A549 (cell line): ENCODE measurements at regions not wholly inside any gene's neighbourhood (a gene's known extent, or its start where the extent isn't known, plus 50 kb on each side); places are given as distances from the start of the nearest gene placed in this dataset.

ENCODE experiments used
- EP300 ChIP-seq, 2 experiments: fragments of >200 bp; sonication (Bioruptor Twin); formaldehyde crosslinking; IDR thresholded peaks; 2 replicates in 1 of 2; 3 replicates in 1 of 2; pipeline ENCODE4 v1.6.1; 2016 to 2017
- HDAC2 ChIP-seq: fragments of 200-600 bp; sonication (generic); IDR thresholded peaks from 2 replicates; pipeline ENCODE4 v1.6.1; 2016
- NFE2L2 ChIP-seq: fragments of 150-350 bp; conservative IDR thresholded peaks from 2 replicates; pipeline ENCODE4 v1.6.1; 2014; ENCODE audit warnings: low read length
- NPAS2 ChIP-seq: fragments of 250-450 bp; sonication (Bioruptor Pico); IDR thresholded peaks from 2 replicates; pipeline ENCODE4 v1.8.0; 2022; ENCODE audit warnings: mild to moderate bottlenecking, moderate library complexity, borderline replicate concordance
- NR3C1 ChIP-seq: fragments of >200 bp; sonication (Bioruptor Twin); formaldehyde crosslinking; IDR thresholded peaks from 3 replicates; pipeline ENCODE4 v1.6.1; 2017
- POLR2A ChIP-seq: IDR thresholded peaks from 2 replicates; pipeline ENCODE4 v1.6.1; 2012; ENCODE audit warnings: mild to moderate bottlenecking, low read length
- RAD21 ChIP-seq, 2 experiments: fragments of >200 bp in 1 of 2; sonication (Bioruptor Twin) in 1 of 2; formaldehyde crosslinking in 1 of 2; IDR thresholded peaks in 1 of 2; conservative IDR thresholded peaks in 1 of 2; 2 replicates in 1 of 2; 3 replicates in 1 of 2; pipeline ENCODE4 v1.6.1; 2012 to 2018; ENCODE audit warnings: inconsistent platforms in 1 of 2
- SMC3 ChIP-seq: fragments of >200 bp; sonication (Bioruptor Twin); formaldehyde crosslinking; IDR thresholded peaks from 3 replicates; pipeline ENCODE4 v1.6.1; 2018; ENCODE audit warnings: inconsistent platforms
- TF ChIP-seq, protein P1 (sequence below): fragments of >200 bp; sonication (Bioruptor Twin); formaldehyde crosslinking; IDR thresholded peaks from 3 replicates; pipeline ENCODE4 v1.5.1; 2016
- TF ChIP-seq, protein P2 (sequence below): fragments of >200 bp; sonication (Bioruptor Twin); formaldehyde crosslinking; IDR thresholded peaks from 3 replicates; pipeline ENCODE4 v1.6.1; 2016
- TF ChIP-seq, protein P3 (sequence below): fragments of 250-450 bp; sonication (Bioruptor Pico); IDR thresholded peaks from 2 replicates; pipeline ENCODE4 v1.5.0; 2020; ENCODE audit warnings: low read depth, mild to moderate bottlenecking, moderate library complexity
- TF ChIP-seq, protein P4 (sequence below): fragments of 200-600 bp; sonication (generic); IDR thresholded peaks from 2 replicates; pipeline ENCODE4 v1.6.1; 2016; ENCODE audit warnings: antibody characterized with exemption, mild to moderate bottlenecking, moderate library complexity
- TF ChIP-seq, protein P5 (sequence below): fragments of 150-350 bp; IDR thresholded peaks from 2 replicates; pipeline ENCODE4 v1.6.1; 2014; ENCODE audit warnings: low read depth, mild to moderate bottlenecking, low read length

DNA sequence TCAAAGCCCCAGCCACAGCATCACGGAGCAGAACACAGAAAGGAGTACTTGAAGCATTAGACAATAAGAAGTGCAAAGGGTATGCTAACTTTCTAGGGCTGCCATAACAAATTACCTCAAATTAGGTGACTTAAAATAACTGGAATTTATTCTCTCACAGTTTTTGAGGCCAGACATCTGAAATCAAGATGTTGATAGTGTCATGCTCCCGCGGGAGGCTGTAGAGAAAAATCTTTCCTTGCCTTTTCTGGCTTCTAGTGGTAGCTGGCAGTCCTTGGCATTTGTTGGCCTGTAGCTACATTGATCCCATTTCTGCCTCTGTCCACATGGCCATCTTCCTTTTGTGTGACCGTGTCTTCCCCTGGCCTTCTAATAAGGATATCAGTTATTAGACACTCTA, 51.9 kb upstream of the SPDL1 start:
- TF ChIP-seq RAD21 (conservative IDR thresholded peaks at IDR 0.05 in 1 of 2, IDR thresholded peaks at IDR 0.05 in 1 of 2) = no peak
- TF ChIP-seq HDAC2 = no peak
- TF ChIP-seq SMC3 = no peak
- no peak for TF ChIP-seq POLR2A
- TF ChIP-seq, protein P1, sequence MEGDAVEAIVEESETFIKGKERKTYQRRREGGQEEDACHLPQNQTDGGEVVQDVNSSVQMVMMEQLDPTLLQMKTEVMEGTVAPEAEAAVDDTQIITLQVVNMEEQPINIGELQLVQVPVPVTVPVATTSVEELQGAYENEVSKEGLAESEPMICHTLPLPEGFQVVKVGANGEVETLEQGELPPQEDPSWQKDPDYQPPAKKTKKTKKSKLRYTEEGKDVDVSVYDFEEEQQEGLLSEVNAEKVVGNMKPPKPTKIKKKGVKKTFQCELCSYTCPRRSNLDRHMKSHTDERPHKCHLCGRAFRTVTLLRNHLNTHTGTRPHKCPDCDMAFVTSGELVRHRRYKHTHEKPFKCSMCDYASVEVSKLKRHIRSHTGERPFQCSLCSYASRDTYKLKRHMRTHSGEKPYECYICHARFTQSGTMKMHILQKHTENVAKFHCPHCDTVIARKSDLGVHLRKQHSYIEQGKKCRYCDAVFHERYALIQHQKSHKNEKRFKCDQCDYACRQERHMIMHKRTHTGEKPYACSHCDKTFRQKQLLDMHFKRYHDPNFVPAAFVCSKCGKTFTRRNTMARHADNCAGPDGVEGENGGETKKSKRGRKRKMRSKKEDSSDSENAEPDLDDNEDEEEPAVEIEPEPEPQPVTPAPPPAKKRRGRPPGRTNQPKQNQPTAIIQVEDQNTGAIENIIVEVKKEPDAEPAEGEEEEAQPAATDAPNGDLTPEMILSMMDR = no peak
- TF ChIP-seq, protein P2, sequence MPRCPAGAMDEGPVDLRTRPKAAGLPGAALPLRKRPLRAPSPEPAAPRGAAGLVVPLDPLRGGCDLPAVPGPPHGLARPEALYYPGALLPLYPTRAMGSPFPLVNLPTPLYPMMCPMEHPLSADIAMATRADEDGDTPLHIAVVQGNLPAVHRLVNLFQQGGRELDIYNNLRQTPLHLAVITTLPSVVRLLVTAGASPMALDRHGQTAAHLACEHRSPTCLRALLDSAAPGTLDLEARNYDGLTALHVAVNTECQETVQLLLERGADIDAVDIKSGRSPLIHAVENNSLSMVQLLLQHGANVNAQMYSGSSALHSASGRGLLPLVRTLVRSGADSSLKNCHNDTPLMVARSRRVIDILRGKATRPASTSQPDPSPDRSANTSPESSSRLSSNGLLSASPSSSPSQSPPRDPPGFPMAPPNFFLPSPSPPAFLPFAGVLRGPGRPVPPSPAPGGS = no peak
- no peak for TF ChIP-seq NR3C1
- no peak for TF ChIP-seq EP300 (IDR thresholded peaks at IDR 0.05)
- no peak for TF ChIP-seq NPAS2 (CRISPR knock-in tag)
- TF ChIP-seq, protein P3, sequence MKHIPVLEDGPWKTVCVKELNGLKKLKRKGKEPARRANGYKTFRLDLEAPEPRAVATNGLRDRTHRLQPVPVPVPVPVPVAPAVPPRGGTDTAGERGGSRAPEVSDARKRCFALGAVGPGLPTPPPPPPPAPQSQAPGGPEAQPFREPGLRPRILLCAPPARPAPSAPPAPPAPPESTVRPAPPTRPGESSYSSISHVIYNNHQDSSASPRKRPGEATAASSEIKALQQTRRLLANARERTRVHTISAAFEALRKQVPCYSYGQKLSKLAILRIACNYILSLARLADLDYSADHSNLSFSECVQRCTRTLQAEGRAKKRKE = no peak
- TF ChIP-seq, protein P4, sequence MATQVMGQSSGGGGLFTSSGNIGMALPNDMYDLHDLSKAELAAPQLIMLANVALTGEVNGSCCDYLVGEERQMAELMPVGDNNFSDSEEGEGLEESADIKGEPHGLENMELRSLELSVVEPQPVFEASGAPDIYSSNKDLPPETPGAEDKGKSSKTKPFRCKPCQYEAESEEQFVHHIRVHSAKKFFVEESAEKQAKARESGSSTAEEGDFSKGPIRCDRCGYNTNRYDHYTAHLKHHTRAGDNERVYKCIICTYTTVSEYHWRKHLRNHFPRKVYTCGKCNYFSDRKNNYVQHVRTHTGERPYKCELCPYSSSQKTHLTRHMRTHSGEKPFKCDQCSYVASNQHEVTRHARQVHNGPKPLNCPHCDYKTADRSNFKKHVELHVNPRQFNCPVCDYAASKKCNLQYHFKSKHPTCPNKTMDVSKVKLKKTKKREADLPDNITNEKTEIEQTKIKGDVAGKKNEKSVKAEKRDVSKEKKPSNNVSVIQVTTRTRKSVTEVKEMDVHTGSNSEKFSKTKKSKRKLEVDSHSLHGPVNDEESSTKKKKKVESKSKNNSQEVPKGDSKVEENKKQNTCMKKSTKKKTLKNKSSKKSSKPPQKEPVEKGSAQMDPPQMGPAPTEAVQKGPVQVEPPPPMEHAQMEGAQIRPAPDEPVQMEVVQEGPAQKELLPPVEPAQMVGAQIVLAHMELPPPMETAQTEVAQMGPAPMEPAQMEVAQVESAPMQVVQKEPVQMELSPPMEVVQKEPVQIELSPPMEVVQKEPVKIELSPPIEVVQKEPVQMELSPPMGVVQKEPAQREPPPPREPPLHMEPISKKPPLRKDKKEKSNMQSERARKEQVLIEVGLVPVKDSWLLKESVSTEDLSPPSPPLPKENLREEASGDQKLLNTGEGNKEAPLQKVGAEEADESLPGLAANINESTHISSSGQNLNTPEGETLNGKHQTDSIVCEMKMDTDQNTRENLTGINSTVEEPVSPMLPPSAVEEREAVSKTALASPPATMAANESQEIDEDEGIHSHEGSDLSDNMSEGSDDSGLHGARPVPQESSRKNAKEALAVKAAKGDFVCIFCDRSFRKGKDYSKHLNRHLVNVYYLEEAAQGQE = no peak
- TF ChIP-seq NFE2L2 = no peak
- TF ChIP-seq, protein P5, sequence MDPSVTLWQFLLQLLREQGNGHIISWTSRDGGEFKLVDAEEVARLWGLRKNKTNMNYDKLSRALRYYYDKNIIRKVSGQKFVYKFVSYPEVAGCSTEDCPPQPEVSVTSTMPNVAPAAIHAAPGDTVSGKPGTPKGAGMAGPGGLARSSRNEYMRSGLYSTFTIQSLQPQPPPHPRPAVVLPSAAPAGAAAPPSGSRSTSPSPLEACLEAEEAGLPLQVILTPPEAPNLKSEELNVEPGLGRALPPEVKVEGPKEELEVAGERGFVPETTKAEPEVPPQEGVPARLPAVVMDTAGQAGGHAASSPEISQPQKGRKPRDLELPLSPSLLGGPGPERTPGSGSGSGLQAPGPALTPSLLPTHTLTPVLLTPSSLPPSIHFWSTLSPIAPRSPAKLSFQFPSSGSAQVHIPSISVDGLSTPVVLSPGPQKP = no peak
